HEK293 (cell line): ENCODE measurements at regions not wholly inside any gene's neighbourhood (a gene's known extent, or its start where the extent isn't known, plus 50 kb on each side); places are given as distances from the start of the nearest gene placed in this dataset.

Experiments used
- EGR2 ChIP-seq: fragments of 450-650 bp; formaldehyde crosslinking; IDR thresholded peaks from 2 replicates; pipeline ENCODE4 v1.5.1; 2016; ENCODE audit warnings: low read depth, missing biosample characterization, missing genetic modification characterization
- GLIS1 ChIP-seq: fragments of 450-650 bp; formaldehyde crosslinking; IDR thresholded peaks from 2 replicates; pipeline ENCODE4 v1.5.1; 2016; ENCODE audit warnings: missing biosample characterization, missing genetic modification characterization
- GLIS2 ChIP-seq: fragments of 450-650 bp; formaldehyde crosslinking; IDR thresholded peaks from 2 replicates; pipeline ENCODE4 v1.5.1; 2016; ENCODE audit warnings: missing biosample characterization, missing genetic modification characterization
- HIC1 ChIP-seq: fragments of 450-650 bp; formaldehyde crosslinking; IDR thresholded peaks from 2 replicates; pipeline ENCODE4 v1.5.1; 2016; ENCODE audit warnings: missing biosample characterization, missing genetic modification characterization
- KLF9 ChIP-seq: fragments of 450-650 bp; formaldehyde crosslinking; IDR thresholded peaks from 2 replicates; pipeline ENCODE4 v1.5.1; 2016; ENCODE audit warnings: missing biosample characterization, missing genetic modification characterization, low read depth
- MZF1 ChIP-seq: fragments of 450-650 bp; formaldehyde crosslinking; IDR thresholded peaks from 2 replicates; pipeline ENCODE4 v1.5.1; 2017; ENCODE audit warnings: missing biosample characterization, missing genetic modification characterization, borderline replicate concordance
- OSR2 ChIP-seq: fragments of 450-650 bp; formaldehyde crosslinking; IDR thresholded peaks from 2 replicates; pipeline ENCODE4 v1.5.1; 2016; ENCODE audit warnings: missing biosample characterization, missing genetic modification characterization
- PRDM6 ChIP-seq: fragments of 450-650 bp; formaldehyde crosslinking; IDR thresholded peaks from 2 replicates; pipeline ENCODE4 v1.5.1; 2017; ENCODE audit warnings: missing biosample characterization, missing genetic modification characterization
- ZBTB1 ChIP-seq: fragments of 450-650 bp; formaldehyde crosslinking; IDR thresholded peaks from 2 replicates; pipeline ENCODE4 v1.5.1; 2016; ENCODE audit warnings: missing biosample characterization, missing genetic modification characterization
- ZBTB20 ChIP-seq: fragments of 450-650 bp; formaldehyde crosslinking; IDR thresholded peaks from 2 replicates; pipeline ENCODE4 v1.5.1; 2016; ENCODE audit warnings: missing biosample characterization, missing genetic modification characterization
- ZEB2 ChIP-seq: fragments of 450-650 bp; formaldehyde crosslinking; IDR thresholded peaks from 2 replicates; pipeline ENCODE4 v1.5.1; 2016; ENCODE audit warnings: missing biosample characterization, missing genetic modification characterization
- ZFHX2 ChIP-seq: fragments of 450-650 bp; formaldehyde crosslinking; conservative IDR thresholded peaks from 2 replicates; pipeline ENCODE4 v1.5.1; 2016; ENCODE audit warnings: missing biosample characterization, missing genetic modification characterization
- ZNF157 ChIP-seq: fragments of 450-650 bp; formaldehyde crosslinking; IDR thresholded peaks from 2 replicates; pipeline ENCODE4 v1.5.1; 2016; ENCODE audit warnings: missing biosample characterization, missing genetic modification characterization
- ZNF16 ChIP-seq: fragments of 450-650 bp; formaldehyde crosslinking; IDR thresholded peaks from 2 replicates; pipeline ENCODE4 v1.5.1; 2016; ENCODE audit warnings: low read depth, missing biosample characterization, missing genetic modification characterization
- ZNF184 ChIP-seq: fragments of 450-650 bp; IDR thresholded peaks from 2 replicates; pipeline ENCODE4 v1.5.1; 2018; ENCODE audit warnings: missing biosample characterization, mild to moderate bottlenecking, missing genetic modification characterization
- ZNF223 ChIP-seq: fragments of 450-650 bp; formaldehyde crosslinking; IDR thresholded peaks from 2 replicates; pipeline ENCODE4 v1.5.1; 2016; ENCODE audit warnings: missing biosample characterization, missing genetic modification characterization
- ZNF239 ChIP-seq: fragments of 450-650 bp; formaldehyde crosslinking; IDR thresholded peaks from 2 replicates; pipeline ENCODE4 v1.5.1; 2016; ENCODE audit warnings: missing biosample characterization, missing genetic modification characterization
- ZNF266 ChIP-seq: fragments of 450-650 bp; formaldehyde crosslinking; IDR thresholded peaks from 2 replicates; pipeline ENCODE4 v1.5.1; 2016; ENCODE audit warnings: missing biosample characterization, missing genetic modification characterization, low read depth
- ZNF335 ChIP-seq: fragments of 450-650 bp; formaldehyde crosslinking; conservative IDR thresholded peaks from 2 replicates; pipeline ENCODE4 v1.5.1; 2016; ENCODE audit warnings: missing biosample characterization, missing genetic modification characterization
- ZNF341 ChIP-seq: fragments of 450-650 bp; formaldehyde crosslinking; IDR thresholded peaks from 2 replicates; pipeline ENCODE4; 2016; ENCODE audit warnings: low read depth, missing biosample characterization, missing genetic modification characterization
- ZNF350 ChIP-seq: fragments of 450-650 bp; formaldehyde crosslinking; IDR thresholded peaks from 2 replicates; pipeline ENCODE4 v1.5.0; 2017; ENCODE audit warnings: missing biosample characterization, mild to moderate bottlenecking, missing genetic modification characterization
- ZNF366 ChIP-seq: fragments of 450-650 bp; formaldehyde crosslinking; conservative IDR thresholded peaks from 2 replicates; pipeline ENCODE4 v1.5.1; 2016; ENCODE audit warnings: missing biosample characterization, missing genetic modification characterization
- ZNF416 ChIP-seq: fragments of 450-650 bp; formaldehyde crosslinking; IDR thresholded peaks from 2 replicates; pipeline ENCODE4 v1.5.1; 2016; ENCODE audit warnings: missing biosample characterization, missing genetic modification characterization
- ZNF423 ChIP-seq: fragments of 450-650 bp; formaldehyde crosslinking; IDR thresholded peaks from 2 replicates; pipeline ENCODE4 v1.5.1; 2016; ENCODE audit warnings: missing biosample characterization, missing genetic modification characterization
- ZNF529 ChIP-seq: fragments of 450-650 bp; formaldehyde crosslinking; IDR thresholded peaks from 2 replicates; pipeline ENCODE4 v1.5.1; 2017; ENCODE audit warnings: missing genetic modification characterization, missing biosample characterization; ENCODE audit not compliant: insufficient replicate concordance
- ZNF600 ChIP-seq: fragments of 450-650 bp; formaldehyde crosslinking; IDR thresholded peaks from 2 replicates; pipeline ENCODE4 v1.5.1; 2016; ENCODE audit warnings: missing biosample characterization, missing genetic modification characterization
- ZNF629 ChIP-seq: fragments of 450-650 bp; formaldehyde crosslinking; IDR thresholded peaks from 2 replicates; pipeline ENCODE4 v1.5.1; 2017; ENCODE audit warnings: missing biosample characterization, missing genetic modification characterization
- ZNF660 ChIP-seq: fragments of 450-650 bp; IDR thresholded peaks from 2 replicates; pipeline ENCODE4 v1.5.1; 2018; ENCODE audit warnings: missing biosample characterization, mild to moderate bottlenecking, missing genetic modification characterization
- ZNF76 ChIP-seq: fragments of 450-650 bp; formaldehyde crosslinking; IDR thresholded peaks from 2 replicates; pipeline ENCODE4; 2016; ENCODE audit warnings: low read depth, missing biosample characterization, missing genetic modification characterization, borderline replicate concordance
- ZNF785 ChIP-seq: fragments of 450-650 bp; formaldehyde crosslinking; IDR thresholded peaks from 2 replicates; pipeline ENCODE4 v1.5.1; 2016; ENCODE audit warnings: missing biosample characterization, missing genetic modification characterization
- ZSCAN5A ChIP-seq: fragments of 450-650 bp; formaldehyde crosslinking; IDR thresholded peaks from 2 replicates; pipeline ENCODE4 v1.5.1; 2016; ENCODE audit warnings: missing biosample characterization, missing genetic modification characterization
- TF ChIP-seq, protein P1 (sequence below): fragments of 450-650 bp; formaldehyde crosslinking; IDR thresholded peaks from 2 replicates; pipeline ENCODE4 v1.5.1; 2016; ENCODE audit warnings: missing biosample characterization, missing genetic modification characterization
- TF ChIP-seq, protein P2 (sequence below): fragments of 450-650 bp; formaldehyde crosslinking; IDR thresholded peaks from 2 replicates; pipeline ENCODE4 v1.5.1; 2016; ENCODE audit warnings: missing biosample characterization, missing genetic modification characterization, low read depth

GRCh38 chr5:139745132-139745799, 50.3 kb upstream of the PSD2 start (continued):
- TF ChIP-seq ZNF629 (tag by site-specific recombination) (peak; percentile 55), ZNF16 (tag by site-specific recombination) (no peak), KLF9 (tag by site-specific recombination) (peak; percentile 79), ZNF529 (tag by site-specific recombination) (no peak), ZNF266 (0 out of 2 replicates have a peak, but pooled peaks have one; percentile 7), ZNF416 (tag by site-specific recombination) (no peak), ZBTB20 (peak; percentile 43; the same call in 1 of the 2 replicates), GLIS2 (tag by site-specific recombination) (peak; percentile 54), ZNF239 (tag by site-specific recombination) (no peak), ZNF660 (tag by site-specific recombination) (peak; percentile 79), GLIS1 (tag by site-specific recombination) (peak; percentile 99), ZNF423 (peak; percentile 66; the same call in 1 of the 2 replicates), ZEB2 (tag by site-specific recombination) (peak; percentile 11), HIC1 (peak; percentile 49), ZNF157 (tag by site-specific recombination) (no peak), ZNF341 (tag by site-specific recombination) (peak; percentile 83), ZFHX2 (tag by site-specific recombination) (peak; percentile 82), ZNF350 (tag by site-specific recombination) (no peak), ZBTB1 (peak; percentile 78; the same call in 1 of the 2 replicates), ZSCAN5A (tag by site-specific recombination) (peak; percentile 18; the same call in 1 of the 2 replicates), ZNF335 (tag by site-specific recombination) (peak; percentile 93), PRDM6 (tag by site-specific recombination) (no peak), ZNF785 (tag by site-specific recombination) (no peak), ZNF76 (tag by site-specific recombination) (0 out of 2 replicates have a peak, but pooled peaks have one; percentile 8), ZNF366 (tag by site-specific recombination) (peak; percentile 34; the same call in 1 of the 2 replicates), ZNF184 (tag by site-specific recombination) (0 out of 2 replicates have a peak, but pooled peaks have one; percentile 35), ZNF600 (tag by site-specific recombination) (peak; percentile 73; the same call in 1 of the 2 replicates), MZF1 (tag by site-specific recombination) (no peak), EGR2 (peak; percentile 71), ZNF223 (tag by site-specific recombination) (no peak), OSR2 (tag by site-specific recombination) (peak; percentile 37; the same call in 1 of the 2 replicates)
- TF ChIP-seq, protein P1, sequence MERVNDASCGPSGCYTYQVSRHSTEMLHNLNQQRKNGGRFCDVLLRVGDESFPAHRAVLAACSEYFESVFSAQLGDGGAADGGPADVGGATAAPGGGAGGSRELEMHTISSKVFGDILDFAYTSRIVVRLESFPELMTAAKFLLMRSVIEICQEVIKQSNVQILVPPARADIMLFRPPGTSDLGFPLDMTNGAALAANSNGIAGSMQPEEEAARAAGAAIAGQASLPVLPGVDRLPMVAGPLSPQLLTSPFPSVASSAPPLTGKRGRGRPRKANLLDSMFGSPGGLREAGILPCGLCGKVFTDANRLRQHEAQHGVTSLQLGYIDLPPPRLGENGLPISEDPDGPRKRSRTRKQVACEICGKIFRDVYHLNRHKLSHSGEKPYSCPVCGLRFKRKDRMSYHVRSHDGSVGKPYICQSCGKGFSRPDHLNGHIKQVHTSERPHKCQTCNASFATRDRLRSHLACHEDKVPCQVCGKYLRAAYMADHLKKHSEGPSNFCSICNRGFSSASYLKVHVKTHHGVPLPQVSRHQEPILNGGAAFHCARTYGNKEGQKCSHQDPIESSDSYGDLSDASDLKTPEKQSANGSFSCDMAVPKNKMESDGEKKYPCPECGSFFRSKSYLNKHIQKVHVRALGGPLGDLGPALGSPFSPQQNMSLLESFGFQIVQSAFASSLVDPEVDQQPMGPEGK (tag by site-specific recombination), result peak; percentile 81
- TF ChIP-seq, protein P2, sequence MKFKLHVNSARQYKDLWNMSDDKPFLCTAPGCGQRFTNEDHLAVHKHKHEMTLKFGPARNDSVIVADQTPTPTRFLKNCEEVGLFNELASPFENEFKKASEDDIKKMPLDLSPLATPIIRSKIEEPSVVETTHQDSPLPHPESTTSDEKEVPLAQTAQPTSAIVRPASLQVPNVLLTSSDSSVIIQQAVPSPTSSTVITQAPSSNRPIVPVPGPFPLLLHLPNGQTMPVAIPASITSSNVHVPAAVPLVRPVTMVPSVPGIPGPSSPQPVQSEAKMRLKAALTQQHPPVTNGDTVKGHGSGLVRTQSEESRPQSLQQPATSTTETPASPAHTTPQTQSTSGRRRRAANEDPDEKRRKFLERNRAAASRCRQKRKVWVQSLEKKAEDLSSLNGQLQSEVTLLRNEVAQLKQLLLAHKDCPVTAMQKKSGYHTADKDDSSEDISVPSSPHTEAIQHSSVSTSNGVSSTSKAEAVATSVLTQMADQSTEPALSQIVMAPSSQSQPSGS (tag by site-specific recombination), result no peak
- TF ChIP-seq, all 188 proteins: peak for 33
